Adrenal gland (tissue), 5 donors: ENCODE measurements at regions not wholly inside any gene's neighbourhood (a gene's known extent, or its start where the extent isn't known, plus 50 kb on each side); places are given as distances from the start of the nearest gene placed in this dataset.

Experiments
- POLR2A ChIP-seq, 2 donors: fragments of 450-650 bp; IDR thresholded peaks; one replicate each; pipeline ENCODE4 v1.6.1; 2017; ENCODE audit warnings: antibody characterized with exemption in 2 of 2, mild to moderate bottlenecking in 2 of 2, moderate library complexity in 1 of 2
- TF ChIP-seq, protein P1 (sequence below), 6 experiments: fragments of 450-650 bp in 4 of 6; fragments of 200-600 bp in 2 of 6; sonication (generic) in 1 of 6; IDR thresholded peaks; 1 replicate in 5 of 6; 2 replicates in 1 of 6; pipeline versions ENCODE4 v1.5.1 to v1.8.0; 2016 to 2021; ENCODE audit warnings: antibody characterized with exemption in 6 of 6, mild to moderate bottlenecking in 2 of 6, moderate library complexity in 1 of 6
- donor health status: DM: no; HTN: no; CAD: no.

DNA sequence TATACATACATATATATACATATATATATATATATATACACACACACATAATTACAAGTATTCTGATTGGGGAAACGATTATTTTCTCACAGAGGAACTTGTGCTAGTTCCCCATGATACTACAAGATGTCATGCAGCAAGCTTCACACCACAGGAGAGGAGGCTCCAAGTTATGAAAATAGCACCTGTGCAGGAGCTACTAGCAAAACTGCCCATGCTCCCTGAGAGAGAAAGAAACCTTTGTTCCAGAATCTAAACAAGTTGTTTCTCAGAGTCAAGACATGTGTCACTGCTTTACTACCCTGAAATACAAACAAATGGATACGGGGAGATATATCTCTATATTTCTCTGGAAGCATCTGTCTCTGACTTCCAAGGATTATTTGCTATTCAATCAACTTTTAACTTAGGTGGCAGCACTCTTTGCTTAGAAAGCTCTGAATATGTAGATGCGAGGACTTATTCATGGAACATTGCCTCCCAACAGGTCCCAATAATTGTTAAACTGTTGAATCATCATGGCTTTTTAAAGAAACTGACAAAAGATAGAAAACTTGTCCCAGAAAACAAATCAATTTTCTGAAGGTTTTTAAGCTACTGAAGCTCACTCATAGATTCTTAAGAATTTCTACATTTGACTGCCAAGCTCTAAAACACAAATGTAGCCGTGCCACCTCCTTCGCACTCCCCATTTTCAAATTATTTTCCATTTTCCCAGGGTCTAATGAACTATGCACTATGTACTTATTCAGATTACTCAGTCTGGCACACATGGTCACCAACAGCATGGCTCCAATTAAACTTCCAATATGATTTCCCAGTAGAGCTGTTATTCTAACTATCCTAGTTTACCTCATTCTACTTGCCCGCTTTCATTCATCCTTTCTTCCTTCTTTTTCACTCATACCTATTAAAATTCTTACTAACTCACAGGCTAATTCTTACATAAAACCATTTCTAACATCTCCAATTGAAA, 929.1 kb downstream of the LTN1 start:
- TF ChIP-seq, protein P1, sequence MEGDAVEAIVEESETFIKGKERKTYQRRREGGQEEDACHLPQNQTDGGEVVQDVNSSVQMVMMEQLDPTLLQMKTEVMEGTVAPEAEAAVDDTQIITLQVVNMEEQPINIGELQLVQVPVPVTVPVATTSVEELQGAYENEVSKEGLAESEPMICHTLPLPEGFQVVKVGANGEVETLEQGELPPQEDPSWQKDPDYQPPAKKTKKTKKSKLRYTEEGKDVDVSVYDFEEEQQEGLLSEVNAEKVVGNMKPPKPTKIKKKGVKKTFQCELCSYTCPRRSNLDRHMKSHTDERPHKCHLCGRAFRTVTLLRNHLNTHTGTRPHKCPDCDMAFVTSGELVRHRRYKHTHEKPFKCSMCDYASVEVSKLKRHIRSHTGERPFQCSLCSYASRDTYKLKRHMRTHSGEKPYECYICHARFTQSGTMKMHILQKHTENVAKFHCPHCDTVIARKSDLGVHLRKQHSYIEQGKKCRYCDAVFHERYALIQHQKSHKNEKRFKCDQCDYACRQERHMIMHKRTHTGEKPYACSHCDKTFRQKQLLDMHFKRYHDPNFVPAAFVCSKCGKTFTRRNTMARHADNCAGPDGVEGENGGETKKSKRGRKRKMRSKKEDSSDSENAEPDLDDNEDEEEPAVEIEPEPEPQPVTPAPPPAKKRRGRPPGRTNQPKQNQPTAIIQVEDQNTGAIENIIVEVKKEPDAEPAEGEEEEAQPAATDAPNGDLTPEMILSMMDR (IDR thresholded peaks at IDR 0.05), result no peak
- TF ChIP-seq POLR2A (IDR thresholded peaks at IDR 0.05), result no peak
